ENCODE measurements at regions not wholly inside any gene's neighbourhood (a gene's known extent, or its start where the extent isn't known, plus 50 kb on each side); places are given as distances from the start of the nearest gene placed in this dataset.
"Not testable (repeated sequence)": the region's sequence is repeated elsewhere in the genome, so short reads cannot be mapped to it uniquely, and the experiment has no call there.

DNA sequence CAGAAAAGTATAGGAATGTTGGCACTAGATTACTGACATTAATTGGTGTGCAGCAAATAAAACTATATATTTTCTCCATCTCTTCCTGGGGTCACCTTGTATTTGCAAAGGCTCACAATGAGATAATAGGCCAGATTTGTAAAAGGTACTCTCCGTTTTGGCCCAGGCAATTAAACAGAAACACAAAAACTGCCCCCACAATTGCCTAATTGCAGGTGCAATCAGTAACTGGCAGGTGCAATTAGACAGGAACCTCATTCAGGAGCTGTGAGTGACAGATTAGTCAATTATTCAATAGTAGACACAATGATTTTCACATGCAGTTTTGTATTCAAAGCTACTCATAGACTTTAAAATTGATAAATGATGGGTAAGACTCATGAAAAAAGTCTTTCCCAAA is 451.4 kb upstream of the ID2 start:
- DNase-seq, result no peak

DNA sequence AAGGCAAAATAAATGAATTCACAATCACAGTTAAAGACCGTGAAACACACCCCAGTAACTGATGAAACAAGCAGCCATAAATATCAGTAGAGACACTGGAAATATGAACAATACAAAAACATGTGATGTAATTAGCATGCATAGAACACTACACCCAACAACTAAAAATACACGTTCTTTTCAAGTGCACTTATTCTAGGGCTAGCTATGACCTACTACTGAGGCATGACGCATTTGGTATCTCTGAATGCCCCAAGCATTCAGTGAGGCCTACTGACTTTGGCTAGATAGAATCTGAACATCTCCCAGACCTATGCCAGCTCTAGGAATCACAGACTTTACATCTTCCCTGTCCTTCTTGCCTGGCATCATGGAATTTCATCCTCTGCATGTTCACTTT is 450.0 kb upstream of the ID2 start:
- DNase-seq, result no peak

DNA sequence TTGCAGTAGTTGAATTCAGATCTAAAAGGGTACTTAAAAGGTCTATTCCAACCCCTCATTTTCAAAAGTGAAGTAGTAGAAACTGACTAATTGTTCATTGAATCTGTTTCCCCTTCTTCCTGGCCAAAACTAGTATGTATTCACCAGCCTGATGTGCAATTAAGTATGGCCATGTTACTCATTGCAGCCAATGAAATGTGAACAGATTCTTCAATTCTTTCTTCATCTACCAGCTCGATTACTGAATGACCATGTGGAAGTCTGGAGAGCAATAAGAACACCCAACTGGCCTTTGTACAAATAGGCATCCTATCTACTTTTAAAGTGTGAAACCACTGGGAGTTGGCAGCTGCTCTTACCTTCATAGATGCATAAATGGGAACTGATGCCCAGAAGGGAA is 449.0 kb upstream of the ID2 start:
- no peak for DNase-seq

- no peak for DNase-seq
Observed at GRCh38 chr2:8234253-8234652, 447.6 kb upstream of the ID2 start.

DNA sequence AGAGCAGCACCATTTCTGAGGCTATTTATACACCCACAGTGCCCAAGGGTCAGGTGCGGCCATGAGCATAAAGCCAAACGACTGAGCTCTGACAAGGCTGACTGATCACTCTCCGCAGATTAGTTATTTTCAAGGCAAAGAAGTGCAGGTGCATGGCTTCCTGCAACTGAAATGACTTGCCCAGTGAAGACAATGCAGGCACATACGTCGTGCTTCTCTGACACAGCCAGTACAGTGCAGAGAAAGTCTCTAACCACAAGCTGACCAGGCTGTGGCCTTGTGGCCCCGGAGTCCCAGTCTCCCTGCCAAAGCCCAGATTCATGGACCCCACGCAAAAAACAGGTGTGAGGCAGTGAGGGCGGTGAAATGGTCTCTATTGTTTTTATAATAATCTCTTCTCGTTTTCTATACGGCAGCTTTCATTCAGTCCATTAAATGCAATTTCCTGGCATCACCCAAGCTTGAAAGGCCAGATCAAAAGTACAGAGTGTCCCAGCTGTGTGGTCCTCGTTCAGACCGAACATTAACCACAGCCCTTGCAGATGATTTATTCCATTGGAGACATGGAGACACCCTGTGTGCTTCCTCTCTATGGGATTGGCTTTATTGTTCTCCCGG is 447.0 kb upstream of the ID2 start:
- no peak for DNase-seq

- no peak for DNase-seq
Observed at GRCh38 chr2:8235419-8235818, 446.4 kb upstream of the ID2 start.

DNA sequence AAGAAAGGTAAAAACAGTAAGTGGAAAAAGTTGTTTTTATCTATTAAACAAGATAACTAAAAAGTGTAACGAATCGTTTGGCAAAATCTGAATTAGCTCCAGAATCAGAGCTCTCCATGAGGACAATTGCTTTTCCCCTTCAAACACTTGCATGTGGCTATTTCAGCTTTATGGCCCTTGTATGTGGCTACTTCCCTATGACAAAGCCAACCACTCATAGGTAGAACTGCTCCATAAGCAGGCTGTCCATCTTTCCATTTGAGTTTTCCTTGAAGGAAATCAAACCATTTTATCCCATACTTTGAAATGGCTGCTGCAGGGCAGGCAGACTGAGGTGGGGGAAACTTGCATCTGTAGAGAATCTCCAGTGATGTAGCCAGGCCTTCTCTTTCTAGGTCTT is 445.5 kb upstream of the ID2 start:
- no peak for DNase-seq

DNA sequence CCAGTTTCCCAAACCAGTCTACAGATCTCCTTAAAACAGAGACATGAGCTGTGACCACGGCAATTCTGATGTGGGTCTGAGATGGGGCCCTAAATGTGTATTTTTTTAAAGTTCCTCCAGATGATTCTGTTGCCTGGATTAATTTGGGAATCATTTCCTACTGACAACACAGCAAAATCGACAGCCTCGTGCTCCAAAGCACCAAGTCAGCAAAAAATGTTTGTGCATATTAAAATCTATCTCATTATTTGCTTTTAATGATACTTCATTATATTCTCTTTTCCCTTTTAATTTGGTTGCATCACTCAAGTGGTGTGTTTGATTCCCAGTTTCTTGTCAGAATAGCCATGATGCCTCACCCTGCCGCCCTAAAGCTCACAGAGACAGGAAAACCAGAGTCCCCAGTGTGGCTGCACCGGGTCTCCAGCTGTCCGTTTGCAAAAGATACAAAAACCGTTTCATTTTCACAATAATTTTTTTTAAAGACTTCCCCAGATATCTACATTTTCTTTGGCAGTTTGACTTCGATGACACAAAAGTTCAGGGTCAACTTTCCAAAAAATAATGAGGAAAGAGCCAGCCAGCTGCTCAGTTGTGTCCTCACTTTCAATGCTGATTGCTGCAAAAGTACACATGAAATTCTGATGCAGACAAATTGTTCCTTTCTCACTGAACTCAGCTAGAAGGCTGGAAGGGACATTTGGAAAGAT is 443.2 kb upstream of the ID2 start:
- no peak for DNase-seq

DNA sequence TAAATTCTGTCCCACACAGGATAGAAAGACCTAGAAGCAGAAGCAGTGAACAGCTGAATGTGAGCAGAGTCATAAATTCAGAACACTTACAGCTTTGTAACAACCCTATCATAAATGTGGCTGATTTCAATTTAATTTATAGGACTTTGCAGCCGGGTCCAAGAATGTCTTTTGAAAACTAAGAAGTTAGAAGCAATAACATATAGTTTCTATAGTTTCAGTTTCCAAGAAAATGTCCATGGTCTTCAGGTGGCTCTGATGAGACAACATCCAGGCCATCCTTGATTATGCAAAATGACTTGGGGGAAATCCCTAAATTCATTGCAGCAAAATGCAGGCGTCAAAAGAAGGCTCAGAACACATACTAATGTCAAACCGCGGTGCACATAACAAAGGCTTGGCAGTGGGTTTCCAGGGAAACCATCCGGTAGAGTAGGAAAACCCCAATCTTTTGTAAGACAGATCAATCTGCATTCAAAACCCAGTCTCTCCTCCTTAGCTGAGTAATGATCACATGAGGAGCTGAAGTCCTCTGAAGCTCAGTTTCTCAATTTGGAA is 442.2 kb upstream of the ID2 start:
- DNase-seq, result no peak

- DNase-seq, result no peak
Observed at GRCh38 chr2:8241317-8241716, 440.5 kb upstream of the ID2 start.

GRCh38 chr2:8242739-8243138 is 439.1 kb upstream of the ID2 start:
- no peak for DNase-seq

GRCh38 chr2:8243748-8244400 is 438.0 kb upstream of the ID2 start:
- no peak for DNase-seq

GRCh38 chr2:8244639-8245038 is 437.2 kb upstream of the ID2 start:
- DNase-seq, result no peak

DNA sequence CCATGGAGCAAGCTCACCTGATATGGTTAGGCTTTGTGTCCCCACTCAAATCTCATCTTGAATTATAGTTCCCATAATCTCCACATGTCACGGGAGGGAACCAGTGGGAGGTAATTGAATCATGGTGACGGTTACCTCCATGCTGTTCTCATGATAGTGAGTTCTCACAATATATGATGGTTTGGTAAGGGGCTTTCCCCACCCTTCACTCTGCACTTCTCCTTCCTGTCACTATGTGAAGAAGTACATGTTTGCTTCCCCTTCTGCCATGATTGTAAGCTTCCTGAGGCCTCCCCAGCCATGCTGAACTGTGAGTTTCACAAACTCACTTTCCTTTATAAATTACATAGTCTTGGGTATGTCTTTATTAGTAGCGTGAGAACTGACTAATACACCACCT is 435.7 kb upstream of the ID2 start:
- DNase-seq, result no peak

DNA sequence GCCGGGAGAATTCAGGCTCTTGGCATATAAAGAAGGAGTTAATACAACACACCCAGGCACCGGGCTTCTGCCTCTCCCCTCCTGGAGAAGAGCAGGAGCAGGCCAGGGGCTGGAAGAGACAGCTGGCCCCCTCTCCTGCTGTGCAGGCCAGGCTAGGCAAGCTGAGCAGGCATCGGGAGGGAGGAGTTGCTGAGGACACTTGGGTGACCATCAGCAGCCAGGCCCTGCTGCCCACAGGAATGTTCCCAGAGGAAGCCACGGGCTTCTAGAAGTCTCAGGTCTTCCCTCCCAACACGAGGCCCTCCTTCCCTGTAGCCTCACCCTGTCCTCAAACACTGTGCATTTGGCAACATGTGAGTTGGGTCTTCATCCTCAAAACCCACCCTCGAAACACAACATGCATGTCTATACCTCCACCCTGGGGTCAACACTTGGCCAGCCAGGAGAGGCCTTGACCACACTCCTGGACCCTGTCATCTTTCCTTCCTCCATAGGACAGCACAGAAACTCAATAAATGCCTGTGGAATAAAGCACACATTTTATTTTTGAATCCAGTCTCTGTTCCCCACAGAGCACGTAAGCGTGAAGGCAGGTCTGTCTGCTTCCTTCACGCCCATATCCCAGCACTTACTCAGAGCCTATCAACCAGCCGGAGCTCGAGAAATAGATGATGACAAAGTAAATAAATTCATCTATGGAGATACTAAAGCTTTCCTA is 433.8 kb upstream of the ID2 start:
- DNase-seq, result no peak

DNA sequence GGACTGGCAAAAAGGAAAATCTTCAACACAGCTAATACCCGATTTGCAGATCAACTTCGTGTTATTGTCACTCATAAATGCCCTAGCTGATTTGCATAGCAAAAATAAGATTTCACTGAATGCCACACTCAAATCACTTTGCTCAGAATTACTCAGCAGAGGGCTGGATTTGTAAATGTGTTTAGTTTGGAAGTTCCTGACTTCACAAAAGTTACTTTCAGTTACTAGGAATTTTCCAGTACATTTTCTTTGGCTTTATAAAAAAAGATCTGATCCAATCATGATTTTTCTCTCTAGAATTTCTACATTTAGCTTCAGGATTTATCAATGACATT is 433.3 kb upstream of the ID2 start:
- no peak for DNase-seq

DNA sequence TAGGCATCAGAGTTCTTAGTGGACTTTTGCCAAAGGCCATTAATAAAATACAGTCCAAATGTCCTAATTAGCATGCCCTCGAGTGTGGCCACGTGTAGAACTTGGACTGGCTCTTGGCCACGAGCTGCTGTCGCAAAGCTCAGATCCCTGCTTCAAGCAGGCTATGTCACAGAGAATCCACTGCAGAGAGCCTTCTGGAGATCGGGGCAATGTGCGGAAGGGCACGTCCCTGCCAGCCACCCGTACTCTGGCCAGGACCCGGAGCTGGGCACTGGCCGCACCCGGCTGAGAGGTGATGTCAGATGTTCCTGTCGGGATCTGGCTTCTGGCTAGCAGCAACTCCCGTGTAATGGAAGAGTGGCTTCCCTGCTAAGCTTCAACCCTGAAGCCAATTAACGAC is 432.7 kb upstream of the ID2 start:
- DNase-seq, result no peak

- DNase-seq, result no peak
Observed at GRCh38 chr2:8249769-8250168, 432.1 kb upstream of the ID2 start.

GRCh38 chr2:8250290-8250689 is 431.6 kb upstream of the ID2 start:
- DNase-seq, result not testable (repeated sequence)

- DNase-seq, result no peak
Observed at GRCh38 chr2:8251291-8251690, 430.6 kb upstream of the ID2 start.

DNA sequence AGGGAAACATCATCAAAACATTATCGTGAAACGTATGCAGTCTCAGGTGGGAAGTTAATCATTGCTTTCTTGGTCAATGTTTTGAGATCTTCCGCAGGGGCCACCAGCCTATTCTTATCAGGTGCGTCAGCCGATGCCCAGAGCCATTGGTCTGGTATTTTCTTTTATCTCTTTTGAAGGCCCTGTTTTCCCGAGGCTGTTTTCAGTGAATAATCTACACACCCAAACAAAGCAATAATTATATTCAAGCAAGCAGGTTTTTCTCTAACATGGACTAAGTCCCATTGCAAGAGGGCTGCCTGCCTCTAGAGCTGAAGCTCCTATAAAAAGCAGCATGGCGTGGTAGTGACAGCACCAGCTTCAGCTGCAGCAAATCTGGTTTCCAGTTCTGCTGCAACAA is 430.0 kb upstream of the ID2 start:
- no peak for DNase-seq

GRCh38 chr2:8252997-8253694 is 428.7 kb upstream of the ID2 start:
- DNase-seq, result peak; percentile 77

DNA sequence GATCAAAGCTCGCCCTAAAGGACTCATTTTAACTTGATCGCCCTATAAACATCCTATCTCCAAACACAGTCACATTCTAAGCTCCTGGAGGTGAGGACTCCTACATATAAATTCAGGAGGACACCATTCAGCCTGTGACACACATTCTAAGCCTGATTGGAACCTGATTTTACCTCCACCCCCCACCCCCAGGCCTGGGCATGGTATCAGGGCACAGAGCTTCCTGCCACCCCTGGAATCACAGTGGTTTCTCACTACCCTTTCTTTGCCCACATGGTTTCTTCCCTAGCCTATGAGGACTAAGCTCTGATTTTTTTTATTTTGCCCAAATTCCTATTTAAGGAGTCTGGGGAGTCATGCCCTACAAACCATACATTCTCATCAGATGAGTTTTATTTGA is 428.1 kb upstream of the ID2 start:
- no peak for DNase-seq
